ENCODE measurements at regions not wholly inside any gene's neighbourhood (a gene's known extent, or its start where the extent isn't known, plus 50 kb on each side); places are given as distances from the start of the nearest gene placed in this dataset.
A peak's percentile ranks its signal among the peaks of the same experiment; 100 is the strongest.

DNA sequence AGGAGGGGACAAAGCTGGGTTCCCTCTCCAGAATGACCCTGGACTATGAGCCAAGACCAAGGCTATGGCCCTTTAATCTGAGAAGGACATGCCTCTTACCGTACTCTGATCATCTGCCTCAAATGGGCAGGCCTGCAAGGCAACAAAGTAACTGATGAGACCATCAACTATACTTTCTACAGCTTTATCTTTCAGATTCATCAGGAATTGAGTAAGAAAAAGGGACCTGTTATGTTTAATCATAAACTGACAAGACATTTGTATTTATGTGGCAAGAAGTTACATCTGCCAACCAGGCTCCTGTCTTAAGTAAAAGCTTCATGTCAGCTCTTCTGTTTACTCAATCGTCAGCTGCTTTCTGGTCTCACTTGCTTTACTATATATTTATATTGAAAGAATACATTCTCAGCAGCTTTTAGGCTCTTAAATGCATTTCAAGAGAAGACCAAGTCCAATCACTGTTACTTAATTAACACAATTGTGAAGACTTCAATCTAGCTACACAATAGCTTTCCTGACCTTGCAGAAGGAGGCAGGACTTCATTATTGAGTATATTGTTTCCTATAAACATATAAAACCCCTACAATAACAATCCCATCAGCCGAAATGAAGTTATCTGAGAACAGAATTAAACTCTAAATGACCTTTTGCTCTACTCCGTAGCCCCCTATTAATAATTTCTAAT lies 163.8 kb downstream of the ETAA1 start:
- no peak overlapping the region for H3K4me3 ChIP-seq (ENCODE audit: low read depth, low read length)
- TF ChIP-seq, protein P1, sequence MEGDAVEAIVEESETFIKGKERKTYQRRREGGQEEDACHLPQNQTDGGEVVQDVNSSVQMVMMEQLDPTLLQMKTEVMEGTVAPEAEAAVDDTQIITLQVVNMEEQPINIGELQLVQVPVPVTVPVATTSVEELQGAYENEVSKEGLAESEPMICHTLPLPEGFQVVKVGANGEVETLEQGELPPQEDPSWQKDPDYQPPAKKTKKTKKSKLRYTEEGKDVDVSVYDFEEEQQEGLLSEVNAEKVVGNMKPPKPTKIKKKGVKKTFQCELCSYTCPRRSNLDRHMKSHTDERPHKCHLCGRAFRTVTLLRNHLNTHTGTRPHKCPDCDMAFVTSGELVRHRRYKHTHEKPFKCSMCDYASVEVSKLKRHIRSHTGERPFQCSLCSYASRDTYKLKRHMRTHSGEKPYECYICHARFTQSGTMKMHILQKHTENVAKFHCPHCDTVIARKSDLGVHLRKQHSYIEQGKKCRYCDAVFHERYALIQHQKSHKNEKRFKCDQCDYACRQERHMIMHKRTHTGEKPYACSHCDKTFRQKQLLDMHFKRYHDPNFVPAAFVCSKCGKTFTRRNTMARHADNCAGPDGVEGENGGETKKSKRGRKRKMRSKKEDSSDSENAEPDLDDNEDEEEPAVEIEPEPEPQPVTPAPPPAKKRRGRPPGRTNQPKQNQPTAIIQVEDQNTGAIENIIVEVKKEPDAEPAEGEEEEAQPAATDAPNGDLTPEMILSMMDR (IDR thresholded peaks at IDR 0.05; ENCODE audit: control insufficient read depth, extremely low read depth, insufficient read depth) = no peak
- DNase-seq (ENCODE audit: low read depth) = no peak

DNA sequence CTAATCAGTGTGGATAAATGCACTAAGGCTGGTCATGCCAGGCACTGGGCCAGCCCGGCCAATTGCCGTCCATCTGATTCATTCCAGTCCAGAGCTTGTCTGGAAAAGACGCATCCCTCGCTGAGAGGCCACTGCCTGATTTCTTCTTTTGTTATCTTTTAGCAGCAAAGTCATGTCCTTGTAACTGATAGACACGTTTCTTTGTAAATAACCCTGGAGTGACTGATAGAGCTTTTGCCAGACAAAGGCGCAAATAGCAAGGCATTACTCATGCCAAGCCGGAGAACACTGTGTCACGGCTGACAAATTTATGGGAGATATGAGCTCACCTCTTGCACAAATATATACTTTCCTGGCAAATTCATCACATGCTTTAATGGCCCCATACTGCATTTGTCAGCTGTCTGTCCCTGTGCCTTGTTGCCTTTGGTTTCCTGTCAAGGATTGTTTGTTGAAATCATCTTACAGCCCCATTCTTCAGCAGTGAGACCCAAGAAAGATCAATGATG lies 164.4 kb downstream of the ETAA1 start:
- TF ChIP-seq, protein P1 (IDR thresholded peaks at IDR 0.05; ENCODE audit: control insufficient read depth, extremely low read depth, insufficient read depth) = no peak
- H3K4me3 ChIP-seq (ENCODE audit: low read depth, low read length) = no peak overlapping the region
- DNase-seq (ENCODE audit: low read depth) = peak; percentile 95

DNA sequence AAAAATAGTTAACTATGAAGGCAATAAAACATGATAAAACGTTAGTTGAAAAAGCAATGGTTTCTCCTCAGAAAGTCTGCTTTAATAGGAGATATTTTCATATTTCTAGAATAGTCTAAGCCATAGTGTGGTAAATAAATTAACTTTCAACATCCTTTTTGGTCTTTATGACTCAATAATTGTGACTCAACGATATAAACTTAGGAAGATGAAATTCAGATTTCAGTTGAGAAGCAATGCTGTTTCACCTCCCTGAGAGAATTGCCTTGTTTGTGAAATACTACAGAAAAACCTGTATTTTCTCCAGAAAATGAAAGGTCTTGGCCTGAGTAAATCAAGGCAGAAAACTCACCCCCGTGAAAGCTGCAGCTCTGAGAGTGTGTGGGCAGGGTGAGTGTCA lies 166.9 kb downstream of the ETAA1 start:
- TF ChIP-seq, protein P1 (IDR thresholded peaks at IDR 0.05; ENCODE audit: control insufficient read depth, extremely low read depth, insufficient read depth) = no peak
- no peak for DNase-seq (ENCODE audit: low read depth)
- no peak overlapping the region for H3K4me3 ChIP-seq (ENCODE audit: low read depth, low read length)

DNA sequence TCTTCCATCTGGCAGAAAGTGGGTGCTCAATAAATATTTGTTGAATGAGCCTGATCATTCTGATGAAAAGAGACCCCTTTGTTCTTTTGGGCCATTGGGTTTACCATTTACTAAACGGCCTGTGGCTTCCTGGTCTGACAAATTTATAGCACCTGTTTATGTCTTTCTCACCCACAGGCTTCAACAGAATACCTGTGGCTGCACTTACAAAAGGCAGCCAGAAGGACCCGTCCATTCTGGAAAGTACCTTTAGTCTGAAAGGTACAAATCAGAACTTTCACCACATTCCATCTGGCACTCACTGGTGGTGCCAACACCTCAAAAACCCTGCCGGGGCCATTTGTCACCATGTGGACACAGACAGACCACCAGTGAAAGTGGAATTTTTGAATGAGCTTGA lies 167.5 kb downstream of the ETAA1 start:
- TF ChIP-seq, protein P1 (IDR thresholded peaks at IDR 0.05; ENCODE audit: control insufficient read depth, extremely low read depth, insufficient read depth) = no peak
- no peak for DNase-seq (ENCODE audit: low read depth)
- no peak overlapping the region for H3K4me3 ChIP-seq (ENCODE audit: low read depth, low read length)

DNA sequence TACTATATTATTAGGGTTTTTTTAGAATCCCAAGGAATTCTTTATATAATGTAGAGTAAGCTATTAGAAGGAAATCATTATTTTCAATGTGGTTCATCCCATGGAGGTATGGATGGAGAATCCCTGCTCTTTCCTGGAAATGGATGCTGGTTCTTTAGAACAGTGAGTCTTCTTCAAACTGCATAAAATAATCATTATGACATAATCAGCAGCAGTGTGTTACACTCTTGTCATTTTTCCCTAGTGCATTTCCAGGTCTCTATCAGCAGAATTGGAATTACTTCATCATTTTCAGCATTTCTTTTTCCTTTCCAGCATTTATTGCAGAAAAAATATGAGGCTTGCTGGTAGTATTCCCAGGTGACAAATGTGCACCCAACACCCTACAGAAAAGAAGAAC lies 168.1 kb downstream of the ETAA1 start:
- TF ChIP-seq, protein P1 (IDR thresholded peaks at IDR 0.05; ENCODE audit: control insufficient read depth, extremely low read depth, insufficient read depth) = no peak
- H3K4me3 ChIP-seq (ENCODE audit: low read depth, low read length) = no peak overlapping the region
- DNase-seq (ENCODE audit: low read depth) = no peak

DNA sequence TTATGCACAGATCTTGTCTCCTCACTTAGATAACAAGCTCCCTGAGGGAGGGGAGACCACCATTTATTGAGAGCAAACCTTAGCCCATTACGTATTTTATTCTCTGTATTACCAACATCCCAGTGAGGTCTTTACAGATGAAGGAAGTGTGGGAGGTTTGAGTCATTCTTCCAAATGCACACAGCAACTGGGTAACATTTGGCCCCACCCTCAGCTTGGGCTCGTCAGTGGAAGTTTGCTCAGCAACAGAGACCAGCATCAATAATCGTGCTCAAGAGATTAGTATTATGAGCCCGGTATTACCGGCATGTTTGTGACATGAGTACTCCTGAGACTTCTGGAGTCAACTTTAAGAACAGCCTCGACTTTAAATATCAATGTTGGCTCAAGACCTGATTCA lies 168.6 kb downstream of the ETAA1 start:
- H3K4me3 ChIP-seq (ENCODE audit: low read depth, low read length) = no peak overlapping the region
- no peak for DNase-seq (ENCODE audit: low read depth)
- TF ChIP-seq, protein P1 (IDR thresholded peaks at IDR 0.05; ENCODE audit: control insufficient read depth, extremely low read depth, insufficient read depth) = no peak

DNA sequence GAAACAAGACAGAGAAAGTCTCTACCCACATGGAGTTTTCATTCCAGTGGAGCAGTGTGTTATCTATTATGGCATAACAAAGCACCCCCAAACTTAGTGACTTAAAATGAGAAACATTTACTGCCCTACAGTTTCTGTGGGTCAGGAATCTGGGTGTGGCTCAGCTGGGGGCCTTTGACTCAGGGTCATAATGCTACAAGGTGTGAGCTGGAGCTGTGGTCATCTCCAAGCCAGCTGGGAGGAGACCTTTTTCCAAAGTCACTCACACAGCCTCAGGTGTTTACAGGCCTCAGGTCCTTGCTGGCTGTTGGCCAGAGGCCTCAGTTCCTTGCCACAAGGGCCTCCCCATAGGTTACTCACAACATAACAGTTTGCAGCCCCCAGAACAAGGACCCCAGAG lies 169.2 kb downstream of the ETAA1 start:
- TF ChIP-seq, protein P1 (IDR thresholded peaks at IDR 0.05; ENCODE audit: control insufficient read depth, extremely low read depth, insufficient read depth) = no peak
- H3K4me3 ChIP-seq (ENCODE audit: low read depth, low read length) = no peak overlapping the region
- DNase-seq (ENCODE audit: low read depth) = no peak
